H7 (cell line): ENCODE measurements at regions not wholly inside any gene's neighbourhood (a gene's known extent, or its start where the extent isn't known, plus 50 kb on each side); places are given as distances from the start of the nearest gene placed in this dataset.
"Not testable (repeated sequence)": the region's sequence is repeated elsewhere in the genome, so short reads cannot be mapped to it uniquely, and the experiment has no call there.

Experiments used
- DNase-seq: peaks from one replicate; pipeline ENCODE4 v3.0.0; 2012
- H3K27me3 ChIP-seq: 2 replicates; pipeline ENCODE4 v1.6.0; 2011; ENCODE audit warnings: mild to moderate bottlenecking, low read length; ENCODE audit not compliant: control insufficient read depth, insufficient read depth
- H3K36me3 ChIP-seq: replicated peaks from 2 replicates; pipeline ENCODE4 v1.5.1; 2011; ENCODE audit warnings: low read length; ENCODE audit not compliant: control insufficient read depth, insufficient read depth
- H3K4me3 ChIP-seq: 2 replicates; pipeline ENCODE4 v1.5.1; 2011; ENCODE audit warnings: low read depth, mild to moderate bottlenecking, control low read depth, low read length, moderate library complexity; ENCODE audit not compliant: insufficient read depth

- Histone ChIP-seq H3K36me3 (no peaks in the 10 kb centered on the region), H3K4me3 (no peak overlapping the region), H3K27me3 (no peaks in the 10 kb centered on the region)
- DNase-seq = no peak
Measured at GRCh38 chr7:57218196-57218716, 86.0 kb upstream of the ZNF479 start.

GRCh38 chr7:57220746-57221145, 88.5 kb upstream of the ZNF479 start:
- H3K27me3 ChIP-seq = no peaks in the 10 kb centered on the region
- H3K4me3 ChIP-seq = no peak overlapping the region
- no peak for DNase-seq
- H3K36me3 ChIP-seq = no peaks in the 10 kb centered on the region

GRCh38 chr7:57225666-57226065, 93.4 kb upstream of the ZNF479 start:
- Histone ChIP-seq H3K36me3 (no peaks in the 10 kb centered on the region), H3K27me3 (no peaks in the 10 kb centered on the region), H3K4me3 (no peak overlapping the region)
- DNase-seq = no peak

GRCh38 chr7:57241236-57241635, 109.0 kb upstream of the ZNF479 start:
- H3K4me3 ChIP-seq, H3K27me3 ChIP-seq, DNase-seq, H3K36me3 ChIP-seq: not testable (repeated sequence)

- H3K4me3 ChIP-seq, H3K36me3 ChIP-seq, DNase-seq, H3K27me3 ChIP-seq: not testable (repeated sequence)
Measured at GRCh38 chr7:57243551-57243950, 111.3 kb upstream of the ZNF479 start.

GRCh38 chr7:57244345-57244980, 112.2 kb upstream of the ZNF479 start:
- not testable (repeated sequence) for DNase-seq, H3K36me3 ChIP-seq, H3K27me3 ChIP-seq, H3K4me3 ChIP-seq

- no peak for DNase-seq
- Histone ChIP-seq H3K4me3 (no peak overlapping the region), H3K27me3 (no peaks in the 10 kb centered on the region)
Measured at GRCh38 chr7:57245206-57245605, 113.0 kb upstream of the ZNF479 start.

GRCh38 chr7:57250801-57251200, 118.6 kb upstream of the ZNF479 start:
- H3K36me3 ChIP-seq = no peaks in the 10 kb centered on the region

More at GRCh38 chr7:57245206-57245605, 113.0 kb upstream of the ZNF479 start:
- H3K36me3 ChIP-seq = no peaks in the 10 kb centered on the region

GRCh38 chr7:57256637-57257375, 124.6 kb upstream of the ZNF479 start:
- Histone ChIP-seq H3K36me3 (no peaks in the 10 kb centered on the region), H3K27me3 (no peaks in the 10 kb centered on the region), H3K4me3 (no peak overlapping the region)
- DNase-seq = no peak

More at GRCh38 chr7:57250801-57251200, 118.6 kb upstream of the ZNF479 start:
- Histone ChIP-seq H3K4me3 (no peak overlapping the region), H3K27me3 (no peaks in the 10 kb centered on the region)
- DNase-seq = no peak

- H3K4me3 ChIP-seq = no peak overlapping the region
- H3K36me3 ChIP-seq = no peaks in the 10 kb centered on the region
- no peak for DNase-seq
- H3K27me3 ChIP-seq = no peaks in the 10 kb centered on the region
Measured at GRCh38 chr7:57274535-57275283, 142.5 kb upstream of the ZNF479 start.

- H3K36me3 ChIP-seq = no peaks in the 10 kb centered on the region
Measured at GRCh38 chr7:57300747-57301146, 149.2 kb upstream of the ZNF716 start.

GRCh38 chr7:57305192-57305748, 144.7 kb upstream of the ZNF716 start:
- Histone ChIP-seq H3K36me3 (no peaks in the 10 kb centered on the region), H3K4me3 (no peak overlapping the region), H3K27me3 (no peaks in the 10 kb centered on the region)
- peak; percentile 24 for DNase-seq

More at GRCh38 chr7:57300747-57301146, 149.2 kb upstream of the ZNF716 start:
- no peaks in the 10 kb centered on the region for H3K27me3 ChIP-seq
- no peak overlapping the region for H3K4me3 ChIP-seq
- DNase-seq = no peak

GRCh38 chr7:57308631-57309408, 141.2 kb upstream of the ZNF716 start:
- DNase-seq = peak; percentile 34
- H3K36me3 ChIP-seq = no peaks in the 10 kb centered on the region
- no peaks in the 10 kb centered on the region for H3K27me3 ChIP-seq
- no peak overlapping the region for H3K4me3 ChIP-seq

- Histone ChIP-seq H3K36me3 (no peaks in the 10 kb centered on the region), H3K27me3 (no peaks in the 10 kb centered on the region), H3K4me3 (no peak overlapping the region)
- no peak for DNase-seq
Measured at GRCh38 chr7:57327081-57327480, 122.9 kb upstream of the ZNF716 start.
